ENCODE measurements at regions not wholly inside any gene's neighbourhood (a gene's known extent, or its start where the extent isn't known, plus 50 kb on each side); places are given as distances from the start of the nearest gene placed in this dataset.
"Not testable (repeated sequence)": the region's sequence is repeated elsewhere in the genome, so short reads cannot be mapped to it uniquely, and the experiment has no call there.

DNA sequence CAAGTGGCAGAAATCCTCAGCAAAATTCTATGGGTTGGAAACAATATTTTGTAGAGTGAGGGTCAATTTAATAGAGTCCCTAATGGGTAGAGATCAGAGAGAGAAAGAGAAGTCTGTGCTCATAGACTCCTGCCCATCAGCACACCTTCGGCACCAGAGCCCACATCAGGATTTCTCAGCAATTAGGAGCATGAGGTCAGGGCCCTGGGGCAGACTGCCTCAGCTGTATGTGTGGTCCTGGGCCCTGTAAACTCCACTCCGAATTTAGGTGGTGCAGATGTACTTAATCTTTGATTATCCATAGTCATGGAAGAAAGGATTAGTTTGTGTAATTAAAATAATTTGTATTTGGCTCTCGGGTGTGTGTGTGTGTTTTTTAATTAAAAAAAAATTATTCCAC lies 372.6 kb downstream of the AEBP2 start:
- no peak overlapping the region for H2AFZ ChIP-seq (ENCODE audit: low read length)
- no peaks in the 10 kb centered on the region for H3K9me2 ChIP-seq (replicated peaks; ENCODE audit: low read depth, low read length)
- H3K4me3 ChIP-seq (ENCODE audit: low read length, poor library complexity, severe bottlenecking) = no peak overlapping the region
- no peaks in the 10 kb centered on the region for H3K27me3 ChIP-seq (ENCODE audit: insufficient read depth, low read length, poor library complexity, severe bottlenecking)
- H3K4me1 ChIP-seq (ENCODE audit: insufficient read depth, low read length, poor library complexity, severe bottlenecking) = no peaks in the 10 kb centered on the region
- H3K9me3 ChIP-seq (ENCODE audit: insufficient read depth, low read depth, low read length) = 0 out of 2 replicates have a peak, but pooled peaks cover 3% of the 10 kb centered on the region
- no peaks in the 10 kb centered on the region for H3F3A ChIP-seq (ENCODE audit: low read depth)
- no peaks in the 10 kb centered on the region for H3K79me2 ChIP-seq (ENCODE audit: insufficient read depth, low read length)
- no peaks in the 10 kb centered on the region for H4K20me1 ChIP-seq (ENCODE audit: insufficient read depth, low read length, poor library complexity, severe bottlenecking)
- H3K36me3 ChIP-seq (ENCODE audit: insufficient read depth, low read length) = no peaks in the 10 kb centered on the region
- TF ChIP-seq, protein P1, sequence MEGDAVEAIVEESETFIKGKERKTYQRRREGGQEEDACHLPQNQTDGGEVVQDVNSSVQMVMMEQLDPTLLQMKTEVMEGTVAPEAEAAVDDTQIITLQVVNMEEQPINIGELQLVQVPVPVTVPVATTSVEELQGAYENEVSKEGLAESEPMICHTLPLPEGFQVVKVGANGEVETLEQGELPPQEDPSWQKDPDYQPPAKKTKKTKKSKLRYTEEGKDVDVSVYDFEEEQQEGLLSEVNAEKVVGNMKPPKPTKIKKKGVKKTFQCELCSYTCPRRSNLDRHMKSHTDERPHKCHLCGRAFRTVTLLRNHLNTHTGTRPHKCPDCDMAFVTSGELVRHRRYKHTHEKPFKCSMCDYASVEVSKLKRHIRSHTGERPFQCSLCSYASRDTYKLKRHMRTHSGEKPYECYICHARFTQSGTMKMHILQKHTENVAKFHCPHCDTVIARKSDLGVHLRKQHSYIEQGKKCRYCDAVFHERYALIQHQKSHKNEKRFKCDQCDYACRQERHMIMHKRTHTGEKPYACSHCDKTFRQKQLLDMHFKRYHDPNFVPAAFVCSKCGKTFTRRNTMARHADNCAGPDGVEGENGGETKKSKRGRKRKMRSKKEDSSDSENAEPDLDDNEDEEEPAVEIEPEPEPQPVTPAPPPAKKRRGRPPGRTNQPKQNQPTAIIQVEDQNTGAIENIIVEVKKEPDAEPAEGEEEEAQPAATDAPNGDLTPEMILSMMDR (conservative IDR thresholded peaks at IDR 0.05; ENCODE audit: low read length) = no peak
- TF ChIP-seq EZH2phosphoT487 (IDR thresholded peaks at IDR 0.05; ENCODE audit: borderline replicate concordance) = no peak
- no peak overlapping the region for H3K4me2 ChIP-seq (ENCODE audit: low read depth, low read length, poor library complexity, severe bottlenecking)
- H3K9ac ChIP-seq (ENCODE audit: low read depth, low read length, poor library complexity, severe bottlenecking) = no peak overlapping the region

DNA sequence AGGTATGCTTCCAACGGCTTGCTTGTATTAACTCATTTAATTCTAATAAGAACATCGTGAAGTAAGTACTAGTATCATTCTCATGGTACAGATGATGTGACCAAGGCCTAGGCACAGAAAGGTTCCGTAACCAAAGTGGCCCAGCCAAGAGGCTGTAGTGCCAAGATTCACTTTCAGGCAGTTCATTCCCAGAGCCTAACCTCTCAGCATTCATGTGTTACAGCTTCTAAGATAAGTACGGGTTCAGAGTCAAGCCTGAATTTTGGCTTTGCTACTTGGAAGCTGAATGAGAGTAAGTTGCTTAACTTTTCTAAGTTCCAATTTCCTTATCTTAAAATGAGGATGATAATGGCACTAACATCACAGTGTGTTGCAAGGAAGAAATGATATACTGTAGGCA lies 379.9 kb downstream of the AEBP2 start:
- no peak overlapping the region for H3K4me3 ChIP-seq (ENCODE audit: low read length, poor library complexity, severe bottlenecking)

DNA sequence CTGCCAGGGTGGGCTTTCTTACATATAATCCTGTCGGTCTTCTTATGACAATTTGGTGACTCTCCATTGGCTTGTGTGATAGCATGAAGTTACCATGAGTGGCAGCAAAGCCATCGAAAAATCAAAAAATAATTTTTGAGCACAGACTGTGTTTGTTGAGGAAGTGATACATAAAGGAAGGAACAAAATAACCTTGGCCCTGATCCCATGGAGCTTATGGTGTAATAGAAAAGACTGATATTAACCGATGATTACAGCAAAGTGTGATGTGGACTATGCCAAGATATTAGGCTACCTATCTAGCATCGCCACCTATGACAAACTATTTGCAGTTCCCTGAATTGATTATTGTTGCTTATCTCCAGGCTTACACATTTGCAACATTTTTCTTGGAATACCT lies 383.2 kb downstream of the AEBP2 start:
- no peaks in the 10 kb centered on the region for H3K36me3 ChIP-seq (ENCODE audit: insufficient read depth, low read length)
- no peak overlapping the region for H3K9ac ChIP-seq (ENCODE audit: low read depth, low read length, poor library complexity, severe bottlenecking)
- TF ChIP-seq EZH2phosphoT487 (IDR thresholded peaks at IDR 0.05; ENCODE audit: borderline replicate concordance) = no peak
- TF ChIP-seq, protein P1 (conservative IDR thresholded peaks at IDR 0.05; ENCODE audit: low read length) = no peak
- H3F3A ChIP-seq (ENCODE audit: low read depth) = no peaks in the 10 kb centered on the region
- no peaks in the 10 kb centered on the region for H3K9me2 ChIP-seq (replicated peaks; ENCODE audit: low read depth, low read length)
- no peak overlapping the region for H3K4me3 ChIP-seq (ENCODE audit: low read length, poor library complexity, severe bottlenecking)
- H3K4me2 ChIP-seq (ENCODE audit: low read depth, low read length, poor library complexity, severe bottlenecking) = no peak overlapping the region
- H4K20me1 ChIP-seq (ENCODE audit: insufficient read depth, low read length, poor library complexity, severe bottlenecking) = no peaks in the 10 kb centered on the region
- H3K79me2 ChIP-seq (ENCODE audit: insufficient read depth, low read length) = no peaks in the 10 kb centered on the region
- H3K4me1 ChIP-seq (ENCODE audit: insufficient read depth, low read length, poor library complexity, severe bottlenecking) = no peaks in the 10 kb centered on the region
- H2AFZ ChIP-seq (ENCODE audit: low read length) = no peak overlapping the region
- H3K9me3 ChIP-seq (ENCODE audit: insufficient read depth, low read depth, low read length) = peaks cover 8% of the 10 kb centered on the region; the same call in 1 of the 2 replicates
- no peaks in the 10 kb centered on the region for H3K27me3 ChIP-seq (ENCODE audit: insufficient read depth, low read length, poor library complexity, severe bottlenecking)

More for the DNA sequence above, 379.9 kb downstream of the AEBP2 start:
- H3K27me3 ChIP-seq (ENCODE audit: insufficient read depth, low read length, poor library complexity, severe bottlenecking) = no peaks in the 10 kb centered on the region
- no peaks in the 10 kb centered on the region for H3F3A ChIP-seq (ENCODE audit: low read depth)
- TF ChIP-seq, protein P1 (conservative IDR thresholded peaks at IDR 0.05; ENCODE audit: low read length) = no peak
- TF ChIP-seq EZH2phosphoT487 (IDR thresholded peaks at IDR 0.05; ENCODE audit: borderline replicate concordance) = no peak
- H3K9ac ChIP-seq (ENCODE audit: low read depth, low read length, poor library complexity, severe bottlenecking) = no peak overlapping the region
- H3K4me2 ChIP-seq (ENCODE audit: low read depth, low read length, poor library complexity, severe bottlenecking) = no peak overlapping the region
- H3K79me2 ChIP-seq (ENCODE audit: insufficient read depth, low read length) = no peaks in the 10 kb centered on the region
- no peaks in the 10 kb centered on the region for H3K4me1 ChIP-seq (ENCODE audit: insufficient read depth, low read length, poor library complexity, severe bottlenecking)
- no peak overlapping the region for H2AFZ ChIP-seq (ENCODE audit: low read length)
- H3K36me3 ChIP-seq (ENCODE audit: insufficient read depth, low read length) = no peaks in the 10 kb centered on the region
- no peaks in the 10 kb centered on the region for H3K9me2 ChIP-seq (replicated peaks; ENCODE audit: low read depth, low read length)
- no peaks in the 10 kb centered on the region for H4K20me1 ChIP-seq (ENCODE audit: insufficient read depth, low read length, poor library complexity, severe bottlenecking)
- no peaks in the 10 kb centered on the region for H3K9me3 ChIP-seq (ENCODE audit: insufficient read depth, low read depth, low read length)

DNA sequence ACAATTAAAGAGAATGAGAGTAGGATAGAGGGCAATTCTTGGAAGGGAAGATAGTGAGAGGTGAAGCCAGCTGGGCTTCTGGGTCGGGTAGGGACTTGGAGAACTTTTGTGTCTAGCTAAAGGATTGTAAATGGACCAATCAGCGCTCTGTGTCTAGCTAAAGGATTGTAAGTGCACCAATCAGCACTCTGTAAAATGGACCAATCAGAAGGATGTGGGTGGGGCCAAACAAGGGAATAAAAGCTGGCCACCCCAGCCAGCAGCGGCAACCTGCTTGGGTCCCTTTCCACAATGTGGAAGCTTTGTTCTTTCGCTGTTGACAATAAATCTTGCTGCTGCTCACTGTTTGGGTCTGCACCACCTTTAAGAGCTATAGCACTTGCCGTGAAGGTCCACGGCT lies 384.0 kb downstream of the AEBP2 start:
- not testable (repeated sequence) for H3K4me2 ChIP-seq (ENCODE audit: low read depth, low read length, poor library complexity, severe bottlenecking); H3K4me3 ChIP-seq (ENCODE audit: low read length, poor library complexity, severe bottlenecking); H3K36me3 ChIP-seq (ENCODE audit: insufficient read depth, low read length); H3K27me3 ChIP-seq (ENCODE audit: insufficient read depth, low read length, poor library complexity, severe bottlenecking); H3K9me2 ChIP-seq (replicated peaks; ENCODE audit: low read depth, low read length); H3K4me1 ChIP-seq (ENCODE audit: insufficient read depth, low read length, poor library complexity, severe bottlenecking); H4K20me1 ChIP-seq (ENCODE audit: insufficient read depth, low read length, poor library complexity, severe bottlenecking); H3F3A ChIP-seq (ENCODE audit: low read depth); H3K79me2 ChIP-seq (ENCODE audit: insufficient read depth, low read length); H2AFZ ChIP-seq (ENCODE audit: low read length); H3K9ac ChIP-seq (ENCODE audit: low read depth, low read length, poor library complexity, severe bottlenecking)
- peaks cover 15% of the 10 kb centered on the region; the same call in 1 of the 2 replicates for H3K9me3 ChIP-seq (ENCODE audit: insufficient read depth, low read depth, low read length)
